ENCODE measurements at regions not wholly inside any gene's neighbourhood (a gene's known extent, or its start where the extent isn't known, plus 50 kb on each side); places are given as distances from the start of the nearest gene placed in this dataset.

GRCh38 chrX:39427492-39427891 is 626.2 kb downstream of the MID1IP1 start:
- H4K20me1 ChIP-seq (ENCODE audit: control insufficient read depth, extremely low read depth, insufficient read depth, low read length): no peaks in the 10 kb centered on the region
- FAIRE-seq (no peak), DNase-seq (ENCODE audit: low read depth, low spot score) (no peak)
- peaks cover 2% of the 10 kb centered on the region for H3K27me3 ChIP-seq (ENCODE audit: control insufficient read depth, extremely low read depth, insufficient read depth, low read length)
- dilution Hi-C loops (cut with MboI; ENCODE audit: extremely low pct_ligation_motif_present, low sequenced_read_pairs): no loop called here
- no peaks in the 10 kb centered on the region for H3K9me3 ChIP-seq (ENCODE audit: control insufficient read depth, low read depth, low read length)
- no peak overlapping the region for H3K4me3 ChIP-seq (ENCODE audit: control insufficient read depth in 2 of 3, extremely low read depth in 1 of 3, insufficient read depth in 2 of 3, low read depth in 1 of 3, low read length in 3 of 3)
- H3K9me1 ChIP-seq (ENCODE audit: control insufficient read depth, extremely low read depth, insufficient read depth, low read length): no peaks in the 10 kb centered on the region
- H2AFZ ChIP-seq (ENCODE audit: control insufficient read depth, low read length): no peak overlapping the region
- no peak overlapping the region for H3K27ac ChIP-seq (ENCODE audit: control insufficient read depth, insufficient read depth, low read length)
- H3K79me2 ChIP-seq (ENCODE audit: control insufficient read depth, insufficient read depth, low read length): no peaks in the 10 kb centered on the region
- H3K9ac ChIP-seq (ENCODE audit: control insufficient read depth, extremely low read depth, insufficient read depth, low read length): no peak overlapping the region
- H3K4me1 ChIP-seq (ENCODE audit: control insufficient read depth, extremely low read depth, insufficient read depth, low read length): no peaks in the 10 kb centered on the region
- H3K4me2 ChIP-seq (ENCODE audit: control insufficient read depth, extremely low read depth, insufficient read depth, low read depth, low read length): no peak overlapping the region
- TF ChIP-seq, protein P1, sequence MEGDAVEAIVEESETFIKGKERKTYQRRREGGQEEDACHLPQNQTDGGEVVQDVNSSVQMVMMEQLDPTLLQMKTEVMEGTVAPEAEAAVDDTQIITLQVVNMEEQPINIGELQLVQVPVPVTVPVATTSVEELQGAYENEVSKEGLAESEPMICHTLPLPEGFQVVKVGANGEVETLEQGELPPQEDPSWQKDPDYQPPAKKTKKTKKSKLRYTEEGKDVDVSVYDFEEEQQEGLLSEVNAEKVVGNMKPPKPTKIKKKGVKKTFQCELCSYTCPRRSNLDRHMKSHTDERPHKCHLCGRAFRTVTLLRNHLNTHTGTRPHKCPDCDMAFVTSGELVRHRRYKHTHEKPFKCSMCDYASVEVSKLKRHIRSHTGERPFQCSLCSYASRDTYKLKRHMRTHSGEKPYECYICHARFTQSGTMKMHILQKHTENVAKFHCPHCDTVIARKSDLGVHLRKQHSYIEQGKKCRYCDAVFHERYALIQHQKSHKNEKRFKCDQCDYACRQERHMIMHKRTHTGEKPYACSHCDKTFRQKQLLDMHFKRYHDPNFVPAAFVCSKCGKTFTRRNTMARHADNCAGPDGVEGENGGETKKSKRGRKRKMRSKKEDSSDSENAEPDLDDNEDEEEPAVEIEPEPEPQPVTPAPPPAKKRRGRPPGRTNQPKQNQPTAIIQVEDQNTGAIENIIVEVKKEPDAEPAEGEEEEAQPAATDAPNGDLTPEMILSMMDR (optimal IDR thresholded peaks at IDR 0.05 in 1 of 3, IDR thresholded peaks at IDR 0.05 in 1 of 3, conservative IDR thresholded peaks at IDR 0.05 in 1 of 3; ENCODE audit: extremely low read depth in 1 of 3, insufficient read depth in 2 of 3, low read length in 3 of 3): no peak
- TF ChIP-seq EZH2 (IDR thresholded peaks at IDR 0.05; ENCODE audit: low read length): no peak
- no peaks in the 10 kb centered on the region for H3K36me3 ChIP-seq (ENCODE audit: control insufficient read depth in 2 of 2, extremely low read depth in 1 of 2, insufficient read depth in 2 of 2, low read length in 2 of 2)

DNA sequence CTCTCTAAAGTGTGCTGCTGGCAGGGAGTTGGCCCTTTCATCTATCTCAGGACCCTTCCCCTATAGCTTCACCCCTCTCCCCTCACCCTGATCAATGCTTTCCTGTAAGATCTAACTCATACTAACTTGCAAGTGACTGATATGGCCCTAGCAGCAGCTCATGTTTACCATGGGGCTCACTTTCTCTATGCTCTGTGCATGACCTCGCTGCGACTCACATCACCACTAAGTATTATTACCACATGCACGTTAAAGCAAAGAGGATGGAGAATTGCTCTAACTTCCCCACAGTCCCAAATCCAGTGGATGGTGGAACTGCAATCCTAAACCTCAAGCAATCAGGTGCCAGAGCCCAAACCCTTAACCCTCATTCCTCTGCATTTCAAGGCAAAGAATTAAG is 626.6 kb downstream of the MID1IP1 start:
- no peak overlapping the region for H2AFZ ChIP-seq (ENCODE audit: control insufficient read depth, low read length)
- no peaks in the 10 kb centered on the region for H3K79me2 ChIP-seq (ENCODE audit: control insufficient read depth, insufficient read depth, low read length)
- H4K20me1 ChIP-seq (ENCODE audit: control insufficient read depth, extremely low read depth, insufficient read depth, low read length): no peaks in the 10 kb centered on the region
- FAIRE-seq (no peak), DNase-seq (ENCODE audit: low read depth, low spot score) (peak; percentile 1)
- H3K4me1 ChIP-seq (ENCODE audit: control insufficient read depth, extremely low read depth, insufficient read depth, low read length): no peaks in the 10 kb centered on the region
- TF ChIP-seq, protein P1 (optimal IDR thresholded peaks at IDR 0.05 in 1 of 3, IDR thresholded peaks at IDR 0.05 in 1 of 3, conservative IDR thresholded peaks at IDR 0.05 in 1 of 3; ENCODE audit: extremely low read depth in 1 of 3, insufficient read depth in 2 of 3, low read length in 3 of 3): no peak
- no peak for TF ChIP-seq EZH2 (IDR thresholded peaks at IDR 0.05; ENCODE audit: low read length)
- H3K4me3 ChIP-seq (ENCODE audit: control insufficient read depth in 2 of 3, extremely low read depth in 1 of 3, insufficient read depth in 2 of 3, low read depth in 1 of 3, low read length in 3 of 3): no peak overlapping the region
- no peaks in the 10 kb centered on the region for H3K9me3 ChIP-seq (ENCODE audit: control insufficient read depth, low read depth, low read length)
- no peaks in the 10 kb centered on the region for H3K36me3 ChIP-seq (ENCODE audit: control insufficient read depth in 2 of 2, extremely low read depth in 1 of 2, insufficient read depth in 2 of 2, low read length in 2 of 2)
- no peak overlapping the region for H3K27ac ChIP-seq (ENCODE audit: control insufficient read depth, insufficient read depth, low read length)
- dilution Hi-C loops (cut with MboI; ENCODE audit: extremely low pct_ligation_motif_present, low sequenced_read_pairs): no loop called here
- H3K9me1 ChIP-seq (ENCODE audit: control insufficient read depth, extremely low read depth, insufficient read depth, low read length): no peaks in the 10 kb centered on the region
- no peak overlapping the region for H3K4me2 ChIP-seq (ENCODE audit: control insufficient read depth, extremely low read depth, insufficient read depth, low read depth, low read length)
- H3K9ac ChIP-seq (ENCODE audit: control insufficient read depth, extremely low read depth, insufficient read depth, low read length): no peak overlapping the region
- peaks cover 5% of the 10 kb centered on the region for H3K27me3 ChIP-seq (ENCODE audit: control insufficient read depth, extremely low read depth, insufficient read depth, low read length)

All from keratinocyte (primary cell).